GM18519 (cell line): ENCODE measurements at regions not wholly inside any gene's neighbourhood (a gene's known extent, or its start where the extent isn't known, plus 50 kb on each side); places are given as distances from the start of the nearest gene placed in this dataset.
"Not testable (repeated sequence)": the region's sequence is repeated elsewhere in the genome, so short reads cannot be mapped to it uniquely, and the experiment has no call there.

Source experiments
- ATAC-seq: cut with Tn5 transposase; IDR thresholded peaks from one replicate; pipeline ENCODE4 v1.9.1; 2021; ENCODE audit warnings: mild to moderate bottlenecking, moderate library complexity; ENCODE audit not compliant: unreplicated experiment, low FRiP score

GRCh38 chr14:59028476-59029202 is 159.8 kb upstream of the DAAM1 start:
- peak; percentile 83 for ATAC-seq

GRCh38 chr14:59032826-59033225 is 155.6 kb upstream of the DAAM1 start:
- no peak for ATAC-seq

GRCh38 chr14:59036134-59036533 is 152.3 kb upstream of the DAAM1 start:
- ATAC-seq = no peak

- ATAC-seq = no peak
These were observed 151.4 kb upstream of the DAAM1 start for GRCh38 chr14:59037086-59037485.

- no peak for ATAC-seq
These were observed 150.8 kb upstream of the DAAM1 start for GRCh38 chr14:59037620-59038019.

GRCh38 chr14:59038746-59039145 is 149.7 kb upstream of the DAAM1 start:
- ATAC-seq = no peak

- no peak for ATAC-seq
These were observed 147.2 kb upstream of the DAAM1 start for GRCh38 chr14:59041308-59041707.

GRCh38 chr14:59044707-59045106 is 143.8 kb upstream of the DAAM1 start:
- no peak for ATAC-seq

- no peak for ATAC-seq
These were observed 141.7 kb upstream of the DAAM1 start for GRCh38 chr14:59046746-59047145.

- no peak for ATAC-seq
These were observed 133.5 kb upstream of the DAAM1 start for GRCh38 chr14:59055006-59055405.

- peak; percentile 80 for ATAC-seq
These were observed 132.9 kb upstream of the DAAM1 start for GRCh38 chr14:59055439-59056045.

GRCh38 chr14:59057551-59057950 is 130.9 kb upstream of the DAAM1 start:
- no peak for ATAC-seq

GRCh38 chr14:59058776-59059175 is 129.7 kb upstream of the DAAM1 start:
- not testable (repeated sequence) for ATAC-seq

GRCh38 chr14:59060841-59061240 is 127.6 kb upstream of the DAAM1 start:
- no peak for ATAC-seq

- no peak for ATAC-seq
These were observed 127.2 kb upstream of the DAAM1 start for GRCh38 chr14:59061292-59061691.

GRCh38 chr14:59063259-59063658 is 125.2 kb upstream of the DAAM1 start:
- no peak for ATAC-seq

GRCh38 chr14:59067127-59067894 is 121.2 kb upstream of the DAAM1 start:
- no peak for ATAC-seq

GRCh38 chr14:59069163-59069854 is 119.2 kb upstream of the DAAM1 start:
- no peak for ATAC-seq

GRCh38 chr14:59075506-59075905 is 113.0 kb upstream of the DAAM1 start:
- ATAC-seq = no peak

GRCh38 chr14:59081720-59082119 is 106.7 kb upstream of the DAAM1 start:
- no peak for ATAC-seq

GRCh38 chr14:59085207-59085739 is 103.2 kb upstream of the DAAM1 start:
- ATAC-seq = no peak
